Glutamatergic neuron (in vitro differentiated cells): ENCODE measurements at regions not wholly inside any gene's neighbourhood (a gene's known extent, or its start where the extent isn't known, plus 50 kb on each side); places are given as distances from the start of the nearest gene placed in this dataset.

Experiments used
- DNase-seq: peaks from one replicate; pipeline ENCODE4 v3.0.0; 2022
- H3K27ac Mint-ChIP-seq: one replicate; pipeline ENCODE4 v1.8.0; 2020; ENCODE audit warnings: mild to moderate bottlenecking, mixed read lengths, inconsistent platforms; ENCODE audit not compliant: unreplicated experiment
- H3K27me3 Mint-ChIP-seq: one replicate; pipeline ENCODE4 v1.8.0; 2020; ENCODE audit warnings: mild to moderate bottlenecking, moderate library complexity, mixed read lengths, inconsistent platforms; ENCODE audit not compliant: unreplicated experiment
- H3K36me3 Mint-ChIP-seq: one replicate; pipeline ENCODE4 v1.8.0; 2020; ENCODE audit warnings: mild to moderate bottlenecking, mixed read lengths, inconsistent platforms; ENCODE audit not compliant: unreplicated experiment
- H3K4me1 Mint-ChIP-seq: one replicate; pipeline ENCODE4 v1.8.0; 2020; ENCODE audit warnings: mild to moderate bottlenecking, low read depth, mixed read lengths, inconsistent platforms; ENCODE audit not compliant: unreplicated experiment
- H3K4me3 Mint-ChIP-seq: one replicate; pipeline ENCODE4 v1.8.0; 2020; ENCODE audit warnings: mild to moderate bottlenecking, mixed read lengths, inconsistent platforms; ENCODE audit not compliant: unreplicated experiment
- H3K9me3 Mint-ChIP-seq: one replicate; pipeline ENCODE4 v1.8.0; 2020; ENCODE audit warnings: mild to moderate bottlenecking, moderate library complexity, mixed read lengths, inconsistent platforms; ENCODE audit not compliant: unreplicated experiment
- TF ChIP-seq, protein P1 (sequence below): fragments of 200-600 bp; sonication (generic); IDR thresholded peaks from one replicate; pipeline ENCODE4 v1.5.0; 2021; ENCODE audit not compliant: partially characterized antibody, unreplicated experiment

DNA sequence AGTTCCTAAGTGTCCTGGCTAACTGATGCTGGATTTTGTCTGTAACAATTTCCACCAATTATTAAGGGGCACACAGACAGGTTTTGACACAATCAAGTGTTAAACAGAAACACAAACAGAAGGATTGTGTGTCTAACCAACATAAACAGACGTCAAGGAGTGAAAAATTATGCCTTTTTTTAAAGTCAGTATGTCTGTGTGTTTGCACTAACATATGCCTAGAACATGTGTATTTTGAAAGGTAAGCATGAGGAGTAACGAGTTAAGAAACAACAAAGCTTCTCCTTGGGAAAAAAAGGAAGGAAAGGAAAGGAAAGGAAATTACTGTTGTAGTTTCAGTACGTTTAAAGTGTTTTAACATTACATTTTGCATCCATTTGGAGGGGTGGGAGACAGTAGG lies 466.3 kb upstream of the ID4 start:
- H3K9me3 Mint-ChIP-seq = peaks cover 4% of the 10 kb centered on the region
- no peak overlapping the region for H3K27ac Mint-ChIP-seq
- peaks cover 5% of the 10 kb centered on the region for H3K27me3 Mint-ChIP-seq
- H3K36me3 Mint-ChIP-seq = no peaks in the 10 kb centered on the region
- H3K4me1 Mint-ChIP-seq = peaks cover 26% of the 10 kb centered on the region
- no peak overlapping the region for H3K4me3 Mint-ChIP-seq
- TF ChIP-seq, protein P1, sequence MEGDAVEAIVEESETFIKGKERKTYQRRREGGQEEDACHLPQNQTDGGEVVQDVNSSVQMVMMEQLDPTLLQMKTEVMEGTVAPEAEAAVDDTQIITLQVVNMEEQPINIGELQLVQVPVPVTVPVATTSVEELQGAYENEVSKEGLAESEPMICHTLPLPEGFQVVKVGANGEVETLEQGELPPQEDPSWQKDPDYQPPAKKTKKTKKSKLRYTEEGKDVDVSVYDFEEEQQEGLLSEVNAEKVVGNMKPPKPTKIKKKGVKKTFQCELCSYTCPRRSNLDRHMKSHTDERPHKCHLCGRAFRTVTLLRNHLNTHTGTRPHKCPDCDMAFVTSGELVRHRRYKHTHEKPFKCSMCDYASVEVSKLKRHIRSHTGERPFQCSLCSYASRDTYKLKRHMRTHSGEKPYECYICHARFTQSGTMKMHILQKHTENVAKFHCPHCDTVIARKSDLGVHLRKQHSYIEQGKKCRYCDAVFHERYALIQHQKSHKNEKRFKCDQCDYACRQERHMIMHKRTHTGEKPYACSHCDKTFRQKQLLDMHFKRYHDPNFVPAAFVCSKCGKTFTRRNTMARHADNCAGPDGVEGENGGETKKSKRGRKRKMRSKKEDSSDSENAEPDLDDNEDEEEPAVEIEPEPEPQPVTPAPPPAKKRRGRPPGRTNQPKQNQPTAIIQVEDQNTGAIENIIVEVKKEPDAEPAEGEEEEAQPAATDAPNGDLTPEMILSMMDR = no peak
- no peak for DNase-seq

DNA sequence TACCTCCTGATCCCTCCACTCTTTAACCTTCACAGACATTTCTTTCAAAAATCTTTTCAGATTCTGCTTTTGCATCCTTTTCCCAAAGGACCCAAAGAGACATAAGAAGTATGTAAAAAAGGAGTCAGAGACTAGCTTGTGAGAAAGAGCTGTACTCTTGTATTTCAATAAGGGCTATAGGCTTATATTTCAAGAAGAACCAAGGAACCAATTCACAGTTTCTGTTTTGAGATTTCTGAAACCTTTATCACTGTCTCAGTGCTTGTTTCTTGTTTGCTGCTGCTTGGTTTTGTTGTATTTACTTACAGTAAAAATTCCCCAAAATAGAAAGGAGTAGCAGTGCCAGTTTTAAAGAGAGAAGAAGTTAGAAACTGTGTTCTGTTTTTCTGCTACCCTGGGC lies 461.6 kb upstream of the ID4 start:
- TF ChIP-seq, protein P1 = no peak
- peaks cover 3% of the 10 kb centered on the region for H3K27me3 Mint-ChIP-seq

DNA sequence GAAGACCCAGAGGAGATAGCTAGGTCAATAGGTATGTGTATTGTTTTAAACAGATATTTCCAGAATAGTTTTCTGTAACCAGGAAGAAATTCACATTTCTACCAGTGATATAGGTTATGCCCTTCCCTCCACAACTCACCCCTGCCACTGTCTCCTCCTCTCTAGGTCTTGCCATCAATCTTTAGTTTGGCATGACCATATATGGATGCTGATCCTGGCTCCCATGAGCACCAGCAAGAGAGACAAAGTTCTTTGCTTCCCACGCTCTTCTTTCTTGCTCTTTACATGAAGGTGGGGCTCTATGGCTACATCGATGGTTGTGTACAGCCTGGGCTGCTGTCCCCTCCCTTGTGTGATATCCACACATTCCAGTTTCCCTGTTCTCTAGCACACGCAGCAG lies 459.4 kb upstream of the ID4 start:
- Mint-ChIP-seq H3K9me3 (peaks cover 2% of the 10 kb centered on the region), H3K4me3 (no peak overlapping the region), H3K36me3 (no peaks in the 10 kb centered on the region), H3K27me3 (peaks cover 1% of the 10 kb centered on the region), H3K4me1 (peaks cover 7% of the 10 kb centered on the region), H3K27ac (no peak overlapping the region)
- no peak for DNase-seq
- TF ChIP-seq, protein P1 = no peak

More for the DNA sequence above, 461.6 kb upstream of the ID4 start:
- H3K4me3 Mint-ChIP-seq = peak overlapping the region; percentile 58
- H3K36me3 Mint-ChIP-seq = no peaks in the 10 kb centered on the region
- peaks cover 9% of the 10 kb centered on the region for H3K4me1 Mint-ChIP-seq
- DNase-seq = no peak
- peaks cover 2% of the 10 kb centered on the region for H3K9me3 Mint-ChIP-seq
- no peak overlapping the region for H3K27ac Mint-ChIP-seq

DNA sequence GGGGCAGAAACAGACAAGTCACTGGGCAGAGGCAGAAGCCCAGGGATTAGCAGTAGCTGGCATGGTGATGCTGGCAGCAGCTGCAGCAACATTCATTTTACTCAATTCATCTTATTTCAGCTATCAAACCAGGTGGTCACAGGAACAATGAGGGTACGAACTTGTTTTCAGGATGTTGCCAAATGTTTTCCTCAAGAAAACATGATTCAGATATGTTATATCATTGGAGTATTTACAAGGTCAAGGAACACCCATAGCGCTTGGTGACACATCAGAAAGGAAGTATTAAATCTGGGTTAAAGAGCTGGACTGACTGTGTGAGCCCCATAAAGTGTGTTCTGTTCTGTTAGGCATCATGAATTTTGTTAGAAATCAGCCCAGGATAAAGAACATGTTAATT lies 456.9 kb upstream of the ID4 start:
- Mint-ChIP-seq H3K27ac (no peak overlapping the region), H3K4me1 (peaks cover 7% of the 10 kb centered on the region), H3K9me3 (peaks cover 2% of the 10 kb centered on the region), H3K36me3 (no peaks in the 10 kb centered on the region), H3K4me3 (no peak overlapping the region), H3K27me3 (no peaks in the 10 kb centered on the region)
- TF ChIP-seq, protein P1 = no peak
- DNase-seq = no peak

DNA sequence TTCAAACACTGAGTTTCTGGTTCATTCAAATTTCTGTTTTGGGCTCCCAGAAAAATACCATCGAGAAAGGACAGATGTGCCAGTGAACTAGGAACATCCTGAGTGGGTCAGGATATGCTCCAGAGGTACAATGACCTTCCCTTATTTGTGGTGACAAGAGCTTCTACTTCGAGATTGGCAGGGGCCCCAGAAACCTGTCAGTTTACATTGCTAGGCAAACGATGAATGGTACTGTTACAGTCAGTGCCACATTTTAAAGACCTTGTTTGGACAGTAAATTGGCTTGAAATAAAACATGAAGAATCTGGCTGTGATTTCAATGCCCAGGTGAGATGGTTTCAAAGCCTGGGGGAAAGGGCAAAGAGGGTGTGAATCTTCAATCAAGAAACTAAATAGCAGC lies 454.5 kb upstream of the ID4 start:
- no peak overlapping the region for H3K4me3 Mint-ChIP-seq
- H3K4me1 Mint-ChIP-seq = peaks cover 7% of the 10 kb centered on the region
- no peak overlapping the region for H3K27ac Mint-ChIP-seq
- DNase-seq = no peak
- no peaks in the 10 kb centered on the region for H3K27me3 Mint-ChIP-seq
- no peaks in the 10 kb centered on the region for H3K9me3 Mint-ChIP-seq
- TF ChIP-seq, protein P1 = no peak
- H3K36me3 Mint-ChIP-seq = no peaks in the 10 kb centered on the region
